22Rv1 (cell line): ENCODE measurements at regions not wholly inside any gene's neighbourhood (a gene's known extent, or its start where the extent isn't known, plus 50 kb on each side); places are given as distances from the start of the nearest gene placed in this dataset.

Experiments
- ZFX ChIP-seq: fragments of 450-650 bp; IDR thresholded peaks from 2 replicates; pipeline ENCODE4 v1.6.1; 2017; ENCODE audit warnings: antibody characterized with exemption, borderline replicate concordance
- TF ChIP-seq, protein P1 (sequence below): fragments of 450-650 bp; IDR thresholded peaks from 2 replicates; pipeline ENCODE4 v1.5.1; 2017; ENCODE audit warnings: mild to moderate bottlenecking

DNA sequence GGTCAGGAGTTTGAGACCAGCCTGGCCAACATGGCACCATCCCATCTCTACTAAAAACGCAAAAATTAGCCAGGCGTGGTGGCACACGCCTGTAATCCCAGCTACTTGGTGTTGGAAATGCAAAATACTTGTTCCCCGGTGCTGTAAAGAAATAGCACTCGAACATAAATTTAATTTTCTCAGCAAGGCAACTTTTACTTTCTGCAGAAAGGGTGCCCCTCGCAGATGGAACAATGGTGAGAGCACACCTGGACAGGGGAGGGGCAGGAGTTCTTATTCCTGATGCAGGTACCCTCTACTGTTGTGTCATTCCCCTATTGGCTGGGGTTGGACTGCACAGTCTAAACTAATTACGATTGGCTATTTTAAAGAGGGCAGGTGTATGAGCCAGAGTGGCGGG, 139.7 kb downstream of the FHIP1A start:
- TF ChIP-seq, protein P1, sequence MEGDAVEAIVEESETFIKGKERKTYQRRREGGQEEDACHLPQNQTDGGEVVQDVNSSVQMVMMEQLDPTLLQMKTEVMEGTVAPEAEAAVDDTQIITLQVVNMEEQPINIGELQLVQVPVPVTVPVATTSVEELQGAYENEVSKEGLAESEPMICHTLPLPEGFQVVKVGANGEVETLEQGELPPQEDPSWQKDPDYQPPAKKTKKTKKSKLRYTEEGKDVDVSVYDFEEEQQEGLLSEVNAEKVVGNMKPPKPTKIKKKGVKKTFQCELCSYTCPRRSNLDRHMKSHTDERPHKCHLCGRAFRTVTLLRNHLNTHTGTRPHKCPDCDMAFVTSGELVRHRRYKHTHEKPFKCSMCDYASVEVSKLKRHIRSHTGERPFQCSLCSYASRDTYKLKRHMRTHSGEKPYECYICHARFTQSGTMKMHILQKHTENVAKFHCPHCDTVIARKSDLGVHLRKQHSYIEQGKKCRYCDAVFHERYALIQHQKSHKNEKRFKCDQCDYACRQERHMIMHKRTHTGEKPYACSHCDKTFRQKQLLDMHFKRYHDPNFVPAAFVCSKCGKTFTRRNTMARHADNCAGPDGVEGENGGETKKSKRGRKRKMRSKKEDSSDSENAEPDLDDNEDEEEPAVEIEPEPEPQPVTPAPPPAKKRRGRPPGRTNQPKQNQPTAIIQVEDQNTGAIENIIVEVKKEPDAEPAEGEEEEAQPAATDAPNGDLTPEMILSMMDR: no peak
- no peak for TF ChIP-seq ZFX
